Neural cell (in vitro differentiated cells): ENCODE measurements at regions not wholly inside any gene's neighbourhood (a gene's known extent, or its start where the extent isn't known, plus 50 kb on each side); places are given as distances from the start of the nearest gene placed in this dataset.

Experiments
- CTCF ChIP-seq: fragments of 450-650 bp; IDR thresholded peaks from 2 replicates; pipeline ENCODE4 v1.5.1; 2014; ENCODE audit warnings: antibody characterized with exemption, mild to moderate bottlenecking, moderate library complexity; ENCODE audit not compliant: poor library complexity, severe bottlenecking
- EP300 ChIP-seq: fragments of 450-650 bp; conservative IDR thresholded peaks from 2 replicates; pipeline ENCODE4 v1.6.1; 2014; ENCODE audit warnings: antibody characterized with exemption, mild to moderate bottlenecking, moderate library complexity; ENCODE audit not compliant: poor library complexity, severe bottlenecking
- EZH2 ChIP-seq: fragments of 200-600, 300-800 bp; shearing (Covaris generic), sonication (generic); IDR thresholded peaks from 2 replicates; pipeline ENCODE4 v1.6.1; 2014; ENCODE audit warnings: antibody characterized with exemption, low read length, borderline replicate concordance, mild to moderate bottlenecking; ENCODE audit not compliant: insufficient read depth, poor library complexity, severe bottlenecking
- MXI1 ChIP-seq: fragments of 450-650 bp; conservative IDR thresholded peaks from 2 replicates; pipeline ENCODE4 v1.6.1; 2014; ENCODE audit warnings: antibody characterized with exemption, mild to moderate bottlenecking; ENCODE audit not compliant: poor library complexity, severe bottlenecking
- POLR2AphosphoS5 ChIP-seq: IDR thresholded peaks from 2 replicates; pipeline ENCODE4 v1.6.1; 2012
- RAD21 ChIP-seq: fragments of 450-650 bp; conservative IDR thresholded peaks from 2 replicates; pipeline ENCODE4 v1.6.1; 2014; ENCODE audit warnings: antibody characterized with exemption, mild to moderate bottlenecking, moderate library complexity
- REST ChIP-seq: IDR thresholded peaks from 2 replicates; pipeline ENCODE4 v1.6.1; 2012; ENCODE audit warnings: borderline replicate concordance

- TF ChIP-seq EZH2 (no peak), CTCF (no peak), EP300 (no peak), REST (no peak), RAD21 (no peak), MXI1 (no peak), POLR2AphosphoS5 (no peak)
These were observed 366.2 kb upstream of the CCDC179 start for GRCh38 chr11:23226331-23227077.
